SJSA1 (cell line): ENCODE measurements at regions not wholly inside any gene's neighbourhood (a gene's known extent, or its start where the extent isn't known, plus 50 kb on each side); places are given as distances from the start of the nearest gene placed in this dataset.

Source experiments
- DNase-seq, 2 experiments: peaks; one replicate each; pipeline ENCODE4 v3.0.0-alpha.2; 2015 to 2020; ENCODE audit warnings: low spot score in 2 of 2, low read depth in 1 of 2
- H3K27ac ChIP-seq: fragments of 250-450 bp; sonication (Bioruptor Pico); 2 replicates; pipeline ENCODE4 v1.5.1; 2020; ENCODE audit warnings: mild to moderate bottlenecking, moderate library complexity
- H3K27me3 ChIP-seq: fragments of 250-450 bp; sonication (Bioruptor Pico); replicated peaks from 2 replicates; pipeline ENCODE4 v1.5.1; 2020; ENCODE audit warnings: mild to moderate bottlenecking, moderate library complexity
- H3K36me3 ChIP-seq: fragments of 250-450 bp; sonication (Bioruptor Pico); 2 replicates; pipeline ENCODE4 v1.5.1; 2020; ENCODE audit warnings: mild to moderate bottlenecking
- H3K4me1 ChIP-seq: fragments of 250-450 bp; sonication (Bioruptor Pico); replicated peaks from 2 replicates; pipeline ENCODE4 v1.6.1; 2021; ENCODE audit warnings: mild to moderate bottlenecking
- H3K4me3 ChIP-seq: fragments of 250-450 bp; sonication (Bioruptor Pico); 2 replicates; pipeline ENCODE4 v1.5.1; 2020; ENCODE audit warnings: mild to moderate bottlenecking
- H3K9me3 ChIP-seq: fragments of 250-450 bp; sonication (Bioruptor Pico); replicated peaks from 2 replicates; pipeline ENCODE4 v1.5.1; 2020; ENCODE audit warnings: mild to moderate bottlenecking

DNA sequence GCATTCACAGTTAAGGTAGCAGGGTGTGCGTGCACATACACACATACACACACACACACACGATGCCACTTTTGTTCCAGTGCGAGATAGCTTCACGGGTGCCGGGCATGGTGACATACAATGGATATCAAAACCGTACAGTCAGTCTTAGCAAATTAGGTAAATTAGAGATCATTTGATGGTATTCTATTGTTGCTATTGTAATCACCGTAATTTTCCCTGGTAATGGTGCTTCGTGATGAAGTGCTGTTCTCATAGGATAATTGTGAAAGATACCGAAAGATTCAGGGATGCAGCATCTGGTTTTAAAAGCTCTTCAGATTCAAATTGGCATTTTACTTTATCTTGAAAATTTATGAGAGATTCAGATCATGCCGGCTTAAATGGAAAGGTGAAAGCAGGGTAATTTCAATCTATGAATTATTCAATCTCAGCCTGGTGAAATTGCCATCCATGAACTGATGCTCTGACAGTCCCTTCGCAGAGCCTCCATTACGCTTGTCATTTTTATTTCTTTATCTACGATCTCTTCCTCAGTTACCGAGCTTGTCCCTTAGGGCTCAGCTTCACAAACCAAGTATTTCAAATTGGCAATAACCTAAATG lies 71.3 kb upstream of the SOX4 start:
- Histone ChIP-seq H3K27me3 (no peaks in the 10 kb centered on the region), H3K36me3 (no peaks in the 10 kb centered on the region), H3K4me3 (no peak overlapping the region), H3K27ac (no peak overlapping the region), H3K4me1 (no peaks in the 10 kb centered on the region), H3K9me3 (no peaks in the 10 kb centered on the region)
- DNase-seq: no peak

DNA sequence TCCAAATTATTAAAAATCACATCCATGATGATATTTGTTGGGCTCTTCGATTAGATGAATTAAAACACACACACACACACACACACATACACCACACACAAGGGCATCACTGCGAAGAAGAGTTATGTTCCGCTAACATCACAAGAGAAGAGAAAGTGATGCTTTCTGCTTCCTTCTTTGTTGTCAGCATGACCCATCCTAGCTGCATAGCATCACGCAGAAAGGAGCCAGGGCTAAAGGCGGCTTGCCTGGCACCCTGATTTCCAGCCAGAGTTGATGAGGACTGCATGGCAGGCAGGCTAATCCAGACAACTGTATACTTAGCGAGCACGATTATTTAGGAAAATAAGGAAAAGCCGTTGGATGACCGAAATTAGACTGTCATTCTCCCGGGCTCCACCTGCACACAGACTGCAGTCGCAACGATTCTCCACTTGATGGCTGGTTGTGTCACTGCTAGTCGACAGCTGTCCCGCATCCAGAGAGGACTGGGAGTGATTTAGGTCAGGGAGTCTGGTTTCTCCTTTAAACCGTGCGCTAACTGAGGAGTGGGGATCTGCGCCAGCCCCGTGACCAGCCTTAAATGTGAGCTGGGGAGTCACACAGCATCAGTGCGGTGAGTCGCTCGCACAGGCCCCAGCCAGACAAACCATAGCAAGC lies 70.6 kb upstream of the SOX4 start:
- Histone ChIP-seq H3K27me3 (no peaks in the 10 kb centered on the region), H3K9me3 (no peaks in the 10 kb centered on the region), H3K27ac (no peak overlapping the region), H3K36me3 (no peaks in the 10 kb centered on the region), H3K4me3 (no peak overlapping the region), H3K4me1 (no peaks in the 10 kb centered on the region)
- DNase-seq: no peak

DNA sequence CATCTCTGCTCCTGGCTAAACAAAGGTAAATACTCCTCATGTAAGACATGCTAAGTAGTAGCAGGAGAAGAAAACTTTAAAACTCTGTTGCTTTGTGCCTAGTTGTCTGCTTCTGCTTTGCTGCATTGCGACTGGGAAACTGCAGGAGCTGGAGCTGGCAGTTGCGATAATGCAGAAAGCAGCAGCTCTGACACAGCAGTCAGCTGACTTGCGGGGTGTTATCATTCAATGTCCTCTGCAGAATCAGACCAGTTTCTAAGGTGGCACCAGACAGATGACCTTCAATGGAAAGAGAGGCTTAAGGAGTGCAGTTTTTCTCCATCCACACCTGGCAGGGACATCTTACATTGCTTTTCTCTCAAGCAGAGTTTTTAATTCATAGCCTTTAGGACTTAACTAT lies 69.9 kb upstream of the SOX4 start:
- Histone ChIP-seq H3K27me3 (no peaks in the 10 kb centered on the region), H3K9me3 (no peaks in the 10 kb centered on the region), H3K27ac (no peak overlapping the region), H3K36me3 (no peaks in the 10 kb centered on the region), H3K4me1 (no peaks in the 10 kb centered on the region), H3K4me3 (no peak overlapping the region)
- no peak for DNase-seq

DNA sequence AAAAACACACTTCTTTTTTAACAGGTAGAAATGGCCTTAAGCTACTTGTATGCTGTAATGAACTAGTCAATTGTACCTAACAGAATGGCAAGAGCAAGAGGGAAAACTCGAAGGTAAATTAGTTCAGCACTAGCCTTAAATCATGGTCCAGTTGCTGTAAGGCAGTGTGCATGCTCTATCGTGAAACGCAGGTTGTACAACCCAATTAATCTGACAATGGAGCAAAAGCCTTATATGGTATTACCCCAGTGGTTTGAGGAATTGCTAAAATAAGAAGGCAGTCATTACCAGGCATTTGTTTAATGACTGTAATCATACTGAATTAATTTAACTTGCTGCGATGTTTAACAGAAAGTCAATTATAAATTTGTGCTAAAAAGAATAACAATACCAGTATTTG lies 69.3 kb upstream of the SOX4 start:
- H3K4me3 ChIP-seq: no peak overlapping the region
- no peaks in the 10 kb centered on the region for H3K36me3 ChIP-seq
- no peak for DNase-seq
- no peaks in the 10 kb centered on the region for H3K4me1 ChIP-seq
- no peaks in the 10 kb centered on the region for H3K9me3 ChIP-seq
- no peaks in the 10 kb centered on the region for H3K27me3 ChIP-seq
- H3K27ac ChIP-seq: no peak overlapping the region

DNA sequence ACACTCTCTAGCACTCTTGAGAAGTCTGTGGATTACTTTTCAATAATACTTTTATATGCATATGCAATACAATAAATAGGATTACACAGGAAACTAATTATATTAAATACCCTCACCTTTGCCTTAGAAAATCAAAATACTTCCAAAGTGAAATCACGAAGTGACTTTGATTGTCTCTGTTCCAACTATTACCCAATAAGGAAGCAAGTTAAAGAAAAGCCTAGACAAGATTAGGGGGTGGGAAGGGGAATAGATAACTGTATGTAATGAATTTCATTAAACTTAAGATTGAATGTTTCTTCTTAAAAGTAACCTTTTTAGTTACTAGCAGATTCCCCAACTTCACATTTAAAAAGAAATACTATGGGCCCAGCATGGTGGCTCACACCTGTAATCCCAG lies 66.6 kb upstream of the SOX4 start:
- H3K27me3 ChIP-seq: no peaks in the 10 kb centered on the region
- H3K4me3 ChIP-seq: no peak overlapping the region
- no peak for DNase-seq
- no peaks in the 10 kb centered on the region for H3K4me1 ChIP-seq
- H3K27ac ChIP-seq: no peak overlapping the region
- H3K9me3 ChIP-seq: no peaks in the 10 kb centered on the region; the same call in 1 of the 2 replicates
- no peaks in the 10 kb centered on the region for H3K36me3 ChIP-seq

DNA sequence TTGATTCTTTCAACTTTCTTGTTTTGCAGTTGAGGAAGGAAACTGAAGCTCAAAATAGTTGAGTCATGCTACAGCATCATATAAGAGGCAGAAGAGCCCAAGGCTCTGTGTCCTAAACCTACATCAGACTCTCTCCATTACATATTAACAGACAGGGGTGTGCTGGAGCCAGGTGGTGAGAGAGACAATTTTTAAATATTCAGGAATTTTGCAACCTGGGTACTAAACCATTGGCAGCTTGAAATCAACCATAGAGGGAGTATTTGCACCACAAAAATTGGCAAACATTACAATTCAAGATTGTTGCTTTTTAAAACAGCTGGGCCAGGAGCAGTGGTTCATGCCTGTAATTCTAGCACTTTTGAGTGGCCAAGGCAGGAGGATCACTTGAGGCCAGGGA lies 65.8 kb upstream of the SOX4 start:
- no peaks in the 10 kb centered on the region for H3K27me3 ChIP-seq
- DNase-seq: no peak
- H3K4me3 ChIP-seq: no peak overlapping the region
- H3K36me3 ChIP-seq: no peaks in the 10 kb centered on the region
- no peaks in the 10 kb centered on the region for H3K4me1 ChIP-seq
- H3K9me3 ChIP-seq: no peaks in the 10 kb centered on the region; the same call in 1 of the 2 replicates
- no peak overlapping the region for H3K27ac ChIP-seq

DNA sequence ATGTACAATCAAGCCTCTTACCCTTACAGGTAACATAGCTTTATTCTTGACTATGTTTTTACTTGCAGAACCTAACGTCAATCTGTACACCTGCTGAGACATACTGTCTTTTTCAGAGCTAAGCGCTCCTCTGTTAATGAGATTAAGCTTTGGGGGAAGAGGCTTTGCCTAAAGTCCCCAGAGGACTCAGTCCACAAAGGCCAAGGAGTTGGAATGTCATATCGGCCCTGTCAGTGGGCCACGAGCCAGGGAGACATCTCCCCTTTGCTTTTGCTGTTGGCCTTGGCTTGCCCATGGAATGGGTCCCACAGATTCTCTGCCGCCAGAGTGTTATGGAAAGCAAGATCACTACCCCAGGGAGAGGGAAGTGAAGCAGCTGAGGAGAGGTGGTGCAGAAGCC lies 64.1 kb upstream of the SOX4 start:
- Histone ChIP-seq H3K27ac (no peak overlapping the region), H3K27me3 (no peaks in the 10 kb centered on the region), H3K4me3 (no peak overlapping the region), H3K36me3 (no peaks in the 10 kb centered on the region), H3K4me1 (no peaks in the 10 kb centered on the region), H3K9me3 (no peaks in the 10 kb centered on the region; the same call in 1 of the 2 replicates)
- no peak for DNase-seq

DNA sequence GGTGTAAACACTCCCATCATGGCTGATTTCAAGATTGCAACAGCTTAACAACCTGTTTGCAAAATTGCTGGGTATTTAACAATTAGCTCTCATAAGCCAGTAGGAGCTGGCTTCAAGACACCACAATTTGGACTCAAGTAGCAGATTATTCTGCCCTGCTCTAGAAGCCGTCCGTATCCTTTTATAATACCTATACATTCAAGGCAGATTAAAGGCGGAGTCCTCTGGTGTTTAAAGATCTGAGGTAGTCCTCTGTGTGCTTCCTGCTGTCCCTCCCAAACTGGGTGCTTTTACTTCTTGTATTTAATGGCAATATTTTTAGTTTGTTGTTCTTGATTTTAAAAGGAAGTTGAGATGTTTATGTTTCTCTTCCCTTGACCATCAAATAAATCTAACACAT lies 62.2 kb upstream of the SOX4 start:
- Histone ChIP-seq H3K9me3 (no peaks in the 10 kb centered on the region; the same call in 1 of the 2 replicates), H3K4me1 (no peaks in the 10 kb centered on the region), H3K4me3 (no peak overlapping the region), H3K36me3 (no peaks in the 10 kb centered on the region), H3K27me3 (no peaks in the 10 kb centered on the region), H3K27ac (no peak overlapping the region)
- DNase-seq: no peak

DNA sequence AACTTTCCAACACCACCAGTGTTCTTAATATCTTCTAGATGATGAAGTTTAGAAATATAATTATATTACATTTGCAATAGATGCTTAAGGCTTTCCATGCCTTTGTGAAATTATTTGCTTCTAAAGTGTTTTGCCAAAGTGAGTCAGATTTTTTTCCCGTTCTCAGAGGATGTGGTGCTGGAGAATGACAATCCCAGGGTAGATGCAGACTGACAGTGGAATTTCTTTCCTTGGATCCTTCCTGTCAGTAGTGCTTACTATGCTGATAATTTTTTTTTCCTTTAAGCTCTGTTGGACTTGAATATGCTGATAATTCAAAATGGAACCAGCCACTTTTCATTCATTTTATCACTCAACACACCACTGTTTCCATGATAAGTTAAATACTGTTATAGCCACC lies 59.9 kb upstream of the SOX4 start:
- DNase-seq: no peak
- no peak overlapping the region for H3K27ac ChIP-seq
- no peaks in the 10 kb centered on the region for H3K27me3 ChIP-seq

DNA sequence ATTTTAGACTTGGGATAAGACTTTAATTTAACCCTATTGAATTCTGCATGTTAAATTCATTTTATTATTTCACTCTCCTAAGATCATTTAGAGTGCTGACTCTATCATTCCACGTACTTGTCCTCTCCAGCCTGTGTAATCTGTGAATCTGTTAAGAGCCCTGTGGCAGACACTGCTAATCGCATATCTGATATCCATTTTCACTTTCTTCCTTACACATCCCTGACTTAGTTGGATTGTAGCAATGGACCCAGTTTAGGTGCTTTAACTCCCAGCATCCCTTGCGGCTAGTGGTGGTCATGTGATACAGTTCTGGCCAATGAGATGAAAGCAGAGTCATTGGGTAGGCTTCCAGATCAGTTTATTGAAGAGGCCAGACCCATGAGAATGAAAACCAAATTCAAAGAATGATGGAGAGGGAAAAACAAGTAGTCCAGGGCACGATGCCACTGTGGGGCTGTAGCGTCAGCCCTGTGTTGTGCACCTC lies 57.2 kb upstream of the SOX4 start:
- H3K36me3 ChIP-seq: no peaks in the 10 kb centered on the region
- H3K4me3 ChIP-seq: no peak overlapping the region
- no peak for DNase-seq
- no peaks in the 10 kb centered on the region; the same call in 1 of the 2 replicates for H3K9me3 ChIP-seq
- no peaks in the 10 kb centered on the region for H3K4me1 ChIP-seq
- no peaks in the 10 kb centered on the region for H3K27me3 ChIP-seq
- H3K27ac ChIP-seq: no peak overlapping the region

More for the DNA sequence above, 59.9 kb upstream of the SOX4 start:
- Histone ChIP-seq H3K4me3 (no peak overlapping the region), H3K4me1 (no peaks in the 10 kb centered on the region), H3K36me3 (no peaks in the 10 kb centered on the region), H3K9me3 (no peaks in the 10 kb centered on the region; the same call in 1 of the 2 replicates)

DNA sequence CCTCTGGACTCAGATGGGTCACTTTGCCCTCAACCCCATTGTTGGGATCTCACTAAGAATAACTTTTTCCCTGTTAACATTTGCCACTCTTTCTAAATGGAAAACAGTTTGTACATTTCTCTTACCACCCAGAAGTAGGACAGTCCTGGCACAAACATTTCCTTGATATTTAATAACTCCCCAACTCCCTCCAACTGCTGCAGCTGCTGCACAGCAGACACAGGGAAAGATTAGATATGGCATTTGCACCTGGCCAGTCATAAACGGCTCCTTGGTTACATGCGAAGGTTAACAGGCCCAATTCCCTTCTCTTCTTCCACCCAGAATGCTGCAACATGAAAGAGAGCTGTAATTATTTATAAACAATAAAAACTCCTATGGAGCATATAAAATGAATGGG lies 55.9 kb upstream of the SOX4 start:
- Histone ChIP-seq H3K4me1 (no peaks in the 10 kb centered on the region), H3K4me3 (no peak overlapping the region), H3K9me3 (no peaks in the 10 kb centered on the region), H3K27me3 (no peaks in the 10 kb centered on the region), H3K27ac (no peak overlapping the region), H3K36me3 (no peaks in the 10 kb centered on the region)
- no peak for DNase-seq

DNA sequence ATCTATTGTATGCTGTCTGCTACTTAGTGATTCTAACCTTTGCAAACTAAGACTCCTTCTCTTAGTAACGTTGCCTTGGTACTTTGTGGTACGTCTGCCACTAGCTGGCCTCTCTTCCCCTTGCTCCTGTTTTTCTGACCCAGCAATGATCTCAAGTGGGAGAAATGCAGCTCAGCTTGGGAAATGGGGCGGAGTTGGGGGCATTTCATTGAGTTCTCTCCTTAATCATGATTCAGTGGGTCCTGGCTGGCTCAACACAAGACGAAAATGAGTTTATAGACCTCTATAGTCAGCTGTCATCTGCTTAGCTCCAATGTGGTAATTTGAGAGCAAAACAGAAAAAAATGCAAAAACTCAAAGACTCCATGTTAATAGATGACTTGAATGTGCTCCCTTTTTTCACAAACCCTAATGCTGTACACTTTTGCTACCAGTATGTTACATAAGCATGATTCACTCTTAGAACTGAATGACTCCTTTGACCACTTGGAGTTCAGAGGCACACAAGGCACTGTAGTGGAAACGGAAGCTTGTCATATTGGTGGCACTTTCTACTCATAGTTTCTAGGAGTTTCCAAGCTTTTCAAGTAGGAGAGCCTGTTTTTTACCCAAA lies 55.3 kb upstream of the SOX4 start:
- no peak for DNase-seq
- H3K27ac ChIP-seq: no peak overlapping the region
- no peak overlapping the region for H3K4me3 ChIP-seq
- H3K27me3 ChIP-seq: no peaks in the 10 kb centered on the region
- H3K36me3 ChIP-seq: no peaks in the 10 kb centered on the region
- no peaks in the 10 kb centered on the region for H3K4me1 ChIP-seq
- H3K9me3 ChIP-seq: no peaks in the 10 kb centered on the region

DNA sequence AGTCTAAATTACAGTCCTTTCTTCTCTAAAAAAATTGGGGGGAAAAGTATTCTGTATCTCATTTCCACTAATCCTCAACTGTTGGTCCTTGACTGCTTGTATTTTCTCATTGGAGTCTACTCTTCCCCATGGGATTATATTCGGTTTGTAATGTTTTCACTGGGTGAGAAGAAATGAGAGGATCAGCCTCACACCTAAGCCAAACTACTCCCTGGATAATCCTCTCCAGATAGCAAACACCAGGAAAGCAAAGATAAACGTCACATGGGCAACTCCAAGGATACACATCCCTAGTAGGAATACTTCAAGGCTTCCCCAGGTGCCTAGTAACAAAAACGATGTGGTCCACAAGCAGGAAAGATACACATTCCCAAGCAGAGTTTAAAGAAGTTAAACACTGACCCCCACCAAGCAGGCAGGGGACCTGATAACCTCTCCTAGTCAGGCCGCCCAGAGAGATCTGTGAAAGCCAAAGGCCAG lies 53.9 kb upstream of the SOX4 start:
- Histone ChIP-seq H3K27me3 (no peaks in the 10 kb centered on the region), H3K9me3 (no peaks in the 10 kb centered on the region; the same call in 1 of the 2 replicates), H3K27ac (no peak overlapping the region), H3K4me3 (no peak overlapping the region), H3K36me3 (no peaks in the 10 kb centered on the region), H3K4me1 (no peaks in the 10 kb centered on the region)
- no peak for DNase-seq
